Neural cell (in vitro differentiated cells): ENCODE measurements at regions not wholly inside any gene's neighbourhood (a gene's known extent, or its start where the extent isn't known, plus 50 kb on each side); places are given as distances from the start of the nearest gene placed in this dataset.

Experiments used
- CTCF ChIP-seq: fragments of 450-650 bp; IDR thresholded peaks from 2 replicates; pipeline ENCODE4 v1.5.1; 2014; ENCODE audit warnings: antibody characterized with exemption, mild to moderate bottlenecking, moderate library complexity; ENCODE audit not compliant: poor library complexity, severe bottlenecking
- EP300 ChIP-seq: fragments of 450-650 bp; conservative IDR thresholded peaks from 2 replicates; pipeline ENCODE4 v1.6.1; 2014; ENCODE audit warnings: antibody characterized with exemption, mild to moderate bottlenecking, moderate library complexity; ENCODE audit not compliant: poor library complexity, severe bottlenecking
- EZH2 ChIP-seq: fragments of 200-600, 300-800 bp; shearing (Covaris generic), sonication (generic); IDR thresholded peaks from 2 replicates; pipeline ENCODE4 v1.6.1; 2014; ENCODE audit warnings: antibody characterized with exemption, low read length, borderline replicate concordance, mild to moderate bottlenecking; ENCODE audit not compliant: insufficient read depth, poor library complexity, severe bottlenecking
- MXI1 ChIP-seq: fragments of 450-650 bp; conservative IDR thresholded peaks from 2 replicates; pipeline ENCODE4 v1.6.1; 2014; ENCODE audit warnings: antibody characterized with exemption, mild to moderate bottlenecking; ENCODE audit not compliant: poor library complexity, severe bottlenecking
- POLR2AphosphoS5 ChIP-seq: IDR thresholded peaks from 2 replicates; pipeline ENCODE4 v1.6.1; 2012
- RAD21 ChIP-seq: fragments of 450-650 bp; conservative IDR thresholded peaks from 2 replicates; pipeline ENCODE4 v1.6.1; 2014; ENCODE audit warnings: antibody characterized with exemption, mild to moderate bottlenecking, moderate library complexity
- REST ChIP-seq: IDR thresholded peaks from 2 replicates; pipeline ENCODE4 v1.6.1; 2012; ENCODE audit warnings: borderline replicate concordance
- SMC3 ChIP-seq: fragments of 450-650 bp; conservative IDR thresholded peaks from 2 replicates; pipeline ENCODE4 v1.6.1; 2014; ENCODE audit warnings: antibody characterized with exemption, mild to moderate bottlenecking, moderate library complexity; ENCODE audit not compliant: poor library complexity
- TAF1 ChIP-seq: IDR thresholded peaks from 2 replicates; pipeline ENCODE4 v1.6.1; 2012; ENCODE audit warnings: low read depth

- TF ChIP-seq CTCF (no peak), RAD21 (no peak), POLR2AphosphoS5 (no peak), EZH2 (no peak), TAF1 (no peak), REST (no peak), SMC3 (no peak), EP300 (no peak), MXI1 (no peak)
Observed at GRCh38 chr12:113642216-113642615, 170.5 kb upstream of the LHX5 start.
